ENCODE measurements at regions not wholly inside any gene's neighbourhood (a gene's known extent, or its start where the extent isn't known, plus 50 kb on each side); places are given as distances from the start of the nearest gene placed in this dataset.

DNA sequence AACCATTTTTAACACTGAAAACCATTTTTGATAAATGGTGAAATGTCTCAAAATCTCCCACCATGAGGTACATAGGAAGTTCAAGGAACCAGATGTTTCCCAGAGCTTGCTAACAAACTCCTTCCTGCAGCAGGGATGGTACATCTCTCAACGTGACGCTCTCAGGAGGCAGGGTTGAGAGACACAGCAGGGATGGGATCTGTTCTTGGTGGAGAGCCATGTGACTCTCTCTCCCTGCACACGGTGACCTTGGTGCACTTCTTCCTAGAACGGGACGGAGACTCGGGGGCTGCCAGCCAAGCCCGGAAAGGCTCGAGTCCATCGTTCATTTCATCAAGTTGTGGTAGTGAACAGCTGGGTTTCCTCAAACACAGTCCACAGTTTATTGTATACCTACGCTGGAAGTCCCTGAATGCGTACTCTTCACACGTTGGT, 94.2 kb downstream of the FAM50B start:
- Histone ChIP-seq H3K4me3 (replicated peaks in 1 of 3; ENCODE audit: low read depth in 2 of 3, low read length in 3 of 3) (no peak overlapping the region), H3K9me3 (replicated peaks in 1 of 2; ENCODE audit: control insufficient read depth in 1 of 2, insufficient read depth in 1 of 2, low read length in 2 of 2) (no peaks in the 10 kb centered on the region), H3K4me2 (replicated peaks; ENCODE audit: extremely low read depth, low read length, poor library complexity, severe bottlenecking) (no peak overlapping the region), H3K27ac (ENCODE audit: low read depth in 1 of 2, low read length in 2 of 2) (no peak overlapping the region), H3K4me1 (ENCODE audit: control insufficient read depth in 1 of 2, insufficient read depth in 2 of 2, low read length in 2 of 2) (no peaks in the 10 kb centered on the region), H3K9ac (ENCODE audit: insufficient read depth, low read length, poor library complexity, severe bottlenecking) (no peak overlapping the region), H4K20me1 (ENCODE audit: insufficient read depth, low read length) (no peaks in the 10 kb centered on the region), H3K36me3 (replicated peaks in 1 of 2; ENCODE audit: control insufficient read depth in 1 of 2, insufficient read depth in 2 of 2, low read length in 2 of 2) (no peaks in the 10 kb centered on the region), H3K79me2 (ENCODE audit: insufficient read depth, low read length) (no peaks in the 10 kb centered on the region), H3K27me3 (ENCODE audit: control insufficient read depth in 2 of 2, insufficient read depth in 2 of 2, low read length in 2 of 2) (peaks cover 0 to 4% of the 10 kb centered on the region in 2 donors), H2AFZ (ENCODE audit: insufficient read depth, low read depth, low read length, poor library complexity, severe bottlenecking) (no peak overlapping the region)
- no peak overlapping the region for H3K27ac Mint-ChIP-seq
- H3K36me3 Mint-ChIP-seq, result no peaks in the 10 kb centered on the region
- intact Hi-C loops (cut with micrococcal nuclease), result no loop called here
- no peak for DNase-seq
- 0% methylated on average over 4 of the region's 12 CpGs for WGBS (ENCODE audit: insufficient coverage)
- TF ChIP-seq, protein P1, sequence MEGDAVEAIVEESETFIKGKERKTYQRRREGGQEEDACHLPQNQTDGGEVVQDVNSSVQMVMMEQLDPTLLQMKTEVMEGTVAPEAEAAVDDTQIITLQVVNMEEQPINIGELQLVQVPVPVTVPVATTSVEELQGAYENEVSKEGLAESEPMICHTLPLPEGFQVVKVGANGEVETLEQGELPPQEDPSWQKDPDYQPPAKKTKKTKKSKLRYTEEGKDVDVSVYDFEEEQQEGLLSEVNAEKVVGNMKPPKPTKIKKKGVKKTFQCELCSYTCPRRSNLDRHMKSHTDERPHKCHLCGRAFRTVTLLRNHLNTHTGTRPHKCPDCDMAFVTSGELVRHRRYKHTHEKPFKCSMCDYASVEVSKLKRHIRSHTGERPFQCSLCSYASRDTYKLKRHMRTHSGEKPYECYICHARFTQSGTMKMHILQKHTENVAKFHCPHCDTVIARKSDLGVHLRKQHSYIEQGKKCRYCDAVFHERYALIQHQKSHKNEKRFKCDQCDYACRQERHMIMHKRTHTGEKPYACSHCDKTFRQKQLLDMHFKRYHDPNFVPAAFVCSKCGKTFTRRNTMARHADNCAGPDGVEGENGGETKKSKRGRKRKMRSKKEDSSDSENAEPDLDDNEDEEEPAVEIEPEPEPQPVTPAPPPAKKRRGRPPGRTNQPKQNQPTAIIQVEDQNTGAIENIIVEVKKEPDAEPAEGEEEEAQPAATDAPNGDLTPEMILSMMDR (IDR thresholded peaks at IDR 0.05), result no peak
- H3K27me3 Mint-ChIP-seq (ENCODE audit: low read depth in 3 of 3), result peaks cover 5 to 22% (median 9%) of the 10 kb centered on the region in 3 donors
- H3K9me3 Mint-ChIP-seq, result no peaks in the 10 kb centered on the region
- H3K4me1 Mint-ChIP-seq, result no peaks in the 10 kb centered on the region
- peak overlapping the region in 1 of 2 donors; percentile 71 for H3K4me3 Mint-ChIP-seq

DNA sequence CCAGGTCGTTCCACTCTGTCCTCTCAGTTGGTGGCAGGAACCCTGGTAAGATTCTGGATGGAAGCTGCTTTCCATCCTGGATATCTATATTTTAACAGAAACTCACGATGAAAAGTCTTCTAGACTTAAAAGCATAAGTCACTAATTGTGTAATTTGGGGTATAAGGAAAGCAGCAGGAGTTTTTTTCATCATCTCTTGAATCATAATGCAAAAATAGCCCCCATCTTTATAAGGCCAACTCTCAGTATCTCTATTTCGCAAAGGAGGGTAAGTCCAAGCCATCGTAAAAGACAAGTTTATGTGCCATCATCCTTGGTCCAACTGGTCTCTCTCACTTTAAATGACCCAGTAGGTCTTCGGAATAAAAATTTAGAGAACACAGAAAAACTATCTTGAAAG, 95.1 kb downstream of the FAM50B start:
- Histone ChIP-seq H3K4me1 (ENCODE audit: control insufficient read depth in 1 of 2, insufficient read depth in 2 of 2, low read length in 2 of 2) (no peaks in the 10 kb centered on the region), H4K20me1 (ENCODE audit: insufficient read depth, low read length) (no peaks in the 10 kb centered on the region), H2AFZ (ENCODE audit: insufficient read depth, low read depth, low read length, poor library complexity, severe bottlenecking) (no peak overlapping the region), H3K4me2 (replicated peaks; ENCODE audit: extremely low read depth, low read length, poor library complexity, severe bottlenecking) (no peak overlapping the region), H3K9ac (ENCODE audit: insufficient read depth, low read length, poor library complexity, severe bottlenecking) (no peak overlapping the region), H3K9me3 (replicated peaks in 1 of 2; ENCODE audit: control insufficient read depth in 1 of 2, insufficient read depth in 1 of 2, low read length in 2 of 2) (no peaks in the 10 kb centered on the region), H3K36me3 (replicated peaks in 1 of 2; ENCODE audit: control insufficient read depth in 1 of 2, insufficient read depth in 2 of 2, low read length in 2 of 2) (no peaks in the 10 kb centered on the region), H3K27ac (ENCODE audit: low read depth in 1 of 2, low read length in 2 of 2) (no peak overlapping the region), H3K79me2 (ENCODE audit: insufficient read depth, low read length) (no peaks in the 10 kb centered on the region), H3K27me3 (ENCODE audit: control insufficient read depth in 2 of 2, insufficient read depth in 2 of 2, low read length in 2 of 2) (peaks cover 0 to 4% of the 10 kb centered on the region in 2 donors), H3K4me3 (replicated peaks in 1 of 3; ENCODE audit: low read depth in 2 of 3, low read length in 3 of 3) (no peak overlapping the region)
- WGBS (ENCODE audit: insufficient coverage), result 100% methylated on average over 1 of the region's 5 CpGs
- Mint-ChIP-seq H3K27ac (no peak overlapping the region), H3K9me3 (no peaks in the 10 kb centered on the region), H3K4me1 (no peaks in the 10 kb centered on the region), H3K4me3 (no peak overlapping the region), H3K27me3 (ENCODE audit: low read depth in 3 of 3) (peaks cover 5 to 21% (median 7%) of the 10 kb centered on the region in 3 donors), H3K36me3 (no peaks in the 10 kb centered on the region)
- DNase-seq, result no peak
- intact Hi-C loops (cut with micrococcal nuclease), result no loop called here
- TF ChIP-seq, protein P1 (IDR thresholded peaks at IDR 0.05), result no peak
